ENCODE measurements at regions not wholly inside any gene's neighbourhood (a gene's known extent, or its start where the extent isn't known, plus 50 kb on each side); places are given as distances from the start of the nearest gene placed in this dataset.
"Not testable (repeated sequence)": the region's sequence is repeated elsewhere in the genome, so short reads cannot be mapped to it uniquely, and the experiment has no call there.

DNA sequence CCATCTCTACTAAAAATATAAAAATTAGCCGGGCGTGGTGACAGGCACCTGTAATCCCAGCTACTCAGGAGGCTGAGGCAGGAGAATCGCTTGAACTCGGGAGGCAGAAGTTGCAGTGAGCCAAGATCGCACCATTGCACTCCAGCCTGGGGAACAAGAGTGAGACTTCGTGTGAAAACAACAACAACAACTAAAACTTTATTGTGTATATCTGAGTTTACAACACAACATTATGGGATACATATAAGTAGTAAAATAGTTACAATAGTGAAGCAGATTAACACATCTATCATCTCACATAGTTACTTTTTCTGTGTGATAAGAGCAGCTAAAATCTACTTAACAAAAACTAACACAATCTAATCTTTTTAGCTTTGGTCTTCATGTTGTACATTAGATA, 132.4 kb upstream of the KLF6 start:
- TF ChIP-seq, protein P1, sequence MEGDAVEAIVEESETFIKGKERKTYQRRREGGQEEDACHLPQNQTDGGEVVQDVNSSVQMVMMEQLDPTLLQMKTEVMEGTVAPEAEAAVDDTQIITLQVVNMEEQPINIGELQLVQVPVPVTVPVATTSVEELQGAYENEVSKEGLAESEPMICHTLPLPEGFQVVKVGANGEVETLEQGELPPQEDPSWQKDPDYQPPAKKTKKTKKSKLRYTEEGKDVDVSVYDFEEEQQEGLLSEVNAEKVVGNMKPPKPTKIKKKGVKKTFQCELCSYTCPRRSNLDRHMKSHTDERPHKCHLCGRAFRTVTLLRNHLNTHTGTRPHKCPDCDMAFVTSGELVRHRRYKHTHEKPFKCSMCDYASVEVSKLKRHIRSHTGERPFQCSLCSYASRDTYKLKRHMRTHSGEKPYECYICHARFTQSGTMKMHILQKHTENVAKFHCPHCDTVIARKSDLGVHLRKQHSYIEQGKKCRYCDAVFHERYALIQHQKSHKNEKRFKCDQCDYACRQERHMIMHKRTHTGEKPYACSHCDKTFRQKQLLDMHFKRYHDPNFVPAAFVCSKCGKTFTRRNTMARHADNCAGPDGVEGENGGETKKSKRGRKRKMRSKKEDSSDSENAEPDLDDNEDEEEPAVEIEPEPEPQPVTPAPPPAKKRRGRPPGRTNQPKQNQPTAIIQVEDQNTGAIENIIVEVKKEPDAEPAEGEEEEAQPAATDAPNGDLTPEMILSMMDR (IDR thresholded peaks at IDR 0.05 in 4 of 5, conservative IDR thresholded peaks at IDR 0.05 in 1 of 5), result not testable (repeated sequence)
- not testable (repeated sequence) for TF ChIP-seq POLR2A (IDR thresholded peaks at IDR 0.05)
